Aorta (tissue), 5 donors: ENCODE measurements at regions not wholly inside any gene's neighbourhood (a gene's known extent, or its start where the extent isn't known, plus 50 kb on each side); places are given as distances from the start of the nearest gene placed in this dataset.
"Not testable (repeated sequence)": the region's sequence is repeated elsewhere in the genome, so short reads cannot be mapped to it uniquely, and the experiment has no call there.

Source experiments
- ATAC-seq: fragments of 200-7000 bp; cut with Tn5 transposase; one replicate; pipeline ENCODE4 v1.9.1; 2022; ENCODE audit warnings: moderate library complexity; ENCODE audit not compliant: low FRiP score
- DNase-seq, 2 donors: peaks; one replicate each; pipeline ENCODE4 v3.0.0-alpha.2; 2020
- H3K27ac ChIP-seq, 2 donors: one replicate each; pipeline ENCODE4 v1.5.1; 2013; ENCODE audit warnings: low read length in 2 of 2, mild to moderate bottlenecking in 2 of 2, moderate library complexity in 2 of 2, control low read depth in 1 of 2, inconsistent platforms in 1 of 2, low read depth in 1 of 2
- H3K27me3 ChIP-seq, 2 donors: one replicate each; pipeline ENCODE4 v1.6.1; 2013; ENCODE audit warnings: control low read depth in 1 of 2, low read length in 1 of 2, mild to moderate bottlenecking in 1 of 2, moderate library complexity in 1 of 2; ENCODE audit not compliant: insufficient read depth in 2 of 2, control insufficient read depth in 1 of 2
- H3K36me3 ChIP-seq, 2 donors: one replicate each; pipeline ENCODE4 v1.6.1; 2013; ENCODE audit warnings: control low read depth in 1 of 2, low read length in 1 of 2, mild to moderate bottlenecking in 1 of 2; ENCODE audit not compliant: insufficient read depth in 2 of 2, control insufficient read depth in 1 of 2
- H3K4me1 ChIP-seq, 2 donors: one replicate each; pipeline ENCODE4 v1.6.1; 2013; ENCODE audit warnings: low read length in 2 of 2, control low read depth in 1 of 2, mild to moderate bottlenecking in 1 of 2, moderate library complexity in 1 of 2; ENCODE audit not compliant: insufficient read depth in 2 of 2, control insufficient read depth in 1 of 2
- H3K4me3 ChIP-seq, 2 donors: one replicate each; pipeline ENCODE4 v1.5.1; 2013; ENCODE audit warnings: low read length in 2 of 2, control low read depth in 1 of 2, mild to moderate bottlenecking in 1 of 2
- H3K9me3 ChIP-seq: one replicate; pipeline ENCODE4 v1.6.1; 2013; ENCODE audit warnings: mild to moderate bottlenecking, low read length; ENCODE audit not compliant: control insufficient read depth
- WGBS, 2 donors: extraction: QIAGEN DNeasy Blood & Tissue Kit; methylation state at CpG; one replicate each; pipeline ENCODE4 v1.1.7; 2013; 5-methylcytosine and 5-hydroxymethylcytosine counted together
- intact Hi-C, 2 donors: fragments of 100-400 bp; cut with DNase I; formaldehyde crosslinking; loops; one replicate each; pipeline versions ENCODE4 v1.14.2 to v1.15.0; 2022
- donor health status: healthy with polysubstance abuse.
- donor health status: Bipolar disorder and iron deficiency.
- donor health status: DM: no; HTN: no; CAD: no.
- donor health status: DM: no; HTN: no; CAD: no.
- donor health status: DM: yes; HTN: yes; CAD: no.

DNA sequence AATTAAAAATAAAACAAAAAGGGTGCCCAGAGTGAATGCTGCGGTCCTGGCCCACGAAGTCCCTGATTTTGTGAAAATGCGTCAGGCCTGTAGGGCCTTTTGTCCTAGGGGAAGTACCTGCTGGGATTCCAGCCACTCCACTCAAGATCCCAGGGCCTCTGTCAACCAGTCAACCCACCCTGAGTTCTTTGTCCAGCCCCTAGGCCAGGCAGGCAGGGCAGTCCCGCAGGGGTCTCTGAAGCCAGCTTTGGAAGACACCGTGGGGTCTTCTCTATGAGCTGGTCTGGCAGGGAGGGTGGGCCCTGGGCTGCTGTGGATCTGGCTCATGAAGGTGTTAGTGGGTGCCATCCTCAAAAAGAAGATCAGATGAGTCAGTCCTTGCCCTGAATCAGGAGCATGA lies 452.5 kb upstream of the MKI67 start:
- DNase-seq = no peak
- no peaks in the 10 kb centered on the region for H3K9me3 ChIP-seq

DNA sequence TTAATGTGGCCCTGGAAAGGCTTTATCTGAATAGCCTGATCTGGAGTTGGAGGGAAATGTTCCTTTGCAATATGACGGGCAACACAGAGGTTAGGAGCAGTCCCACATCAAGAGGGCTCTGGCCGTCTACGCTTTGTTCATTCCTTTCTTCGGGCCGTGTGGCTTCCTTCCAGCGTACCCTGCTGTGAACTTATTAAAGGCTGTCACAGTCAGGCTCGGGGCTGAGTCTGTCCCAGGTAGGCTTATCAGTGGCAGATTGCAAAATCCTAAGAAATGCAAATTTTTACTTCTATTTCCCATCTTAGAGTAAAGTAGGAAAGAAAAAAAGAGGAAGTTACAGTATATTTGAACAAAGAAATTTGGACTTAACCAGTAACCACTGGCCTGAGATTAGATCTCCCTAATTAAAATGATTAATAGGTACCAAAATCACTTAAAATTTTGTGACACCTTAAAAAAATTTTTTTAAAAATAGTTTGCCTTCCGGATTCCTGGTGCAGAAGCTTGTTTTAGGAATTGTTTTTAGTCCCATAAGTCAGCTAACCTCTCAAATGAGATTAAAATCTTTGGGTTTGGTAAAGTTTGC lies 453.1 kb upstream of the MKI67 start:
- Histone ChIP-seq H3K36me3 (no peaks in the 10 kb centered on the region), H3K9me3 (no peaks in the 10 kb centered on the region), H3K4me3 (no peak overlapping the region), H3K27me3 (no peaks in the 10 kb centered on the region), H3K27ac (no peak overlapping the region), H3K4me1 (no peaks in the 10 kb centered on the region)
- DNase-seq (no peak), ATAC-seq (no peak)
- intact Hi-C loops = no loop called here
- WGBS, 2 donors = 58 to 73% methylated on average over 8 of the region's 8 CpGs

More for the DNA sequence above, 452.5 kb upstream of the MKI67 start:
- no peaks in the 10 kb centered on the region for H3K27me3 ChIP-seq
- 96 to 97% methylated on average over 5 of the region's 5 CpGs for WGBS, 2 donors
- ATAC-seq = no peak
- H3K4me3 ChIP-seq = no peak overlapping the region
- H3K4me1 ChIP-seq = no peaks in the 10 kb centered on the region
- H3K27ac ChIP-seq = no peak overlapping the region
- no peaks in the 10 kb centered on the region for H3K36me3 ChIP-seq
- intact Hi-C loops = no loop called here

DNA sequence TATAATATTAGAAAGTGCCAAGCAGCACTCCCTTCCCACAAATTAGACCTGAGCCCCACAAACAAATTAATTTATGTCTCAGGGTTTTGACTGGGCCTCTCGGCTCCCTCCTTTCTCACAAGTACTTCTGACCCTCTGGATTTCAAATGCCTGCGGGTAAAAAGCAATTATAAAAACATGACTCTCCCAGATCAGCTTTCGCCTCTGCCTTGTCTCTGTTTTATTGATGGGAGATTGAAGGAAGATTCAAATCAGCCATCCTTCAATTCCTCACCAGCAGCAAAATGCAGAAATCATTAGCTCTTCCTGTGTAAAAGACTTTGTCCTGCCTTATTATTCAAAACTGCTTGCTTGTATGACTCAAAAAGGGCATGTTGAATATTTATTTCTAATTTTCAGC lies 453.7 kb upstream of the MKI67 start:
- intact Hi-C loops = no loop called here
- H3K27ac ChIP-seq = no peak overlapping the region
- H3K4me3 ChIP-seq = no peak overlapping the region
- no peaks in the 10 kb centered on the region for H3K9me3 ChIP-seq
- 87 to 91% methylated on average over 3 of the region's 3 CpGs for WGBS, 2 donors
- no peaks in the 10 kb centered on the region for H3K27me3 ChIP-seq
- no peak for ATAC-seq
- H3K36me3 ChIP-seq = no peaks in the 10 kb centered on the region
- no peak for DNase-seq
- H3K4me1 ChIP-seq = no peaks in the 10 kb centered on the region

DNA sequence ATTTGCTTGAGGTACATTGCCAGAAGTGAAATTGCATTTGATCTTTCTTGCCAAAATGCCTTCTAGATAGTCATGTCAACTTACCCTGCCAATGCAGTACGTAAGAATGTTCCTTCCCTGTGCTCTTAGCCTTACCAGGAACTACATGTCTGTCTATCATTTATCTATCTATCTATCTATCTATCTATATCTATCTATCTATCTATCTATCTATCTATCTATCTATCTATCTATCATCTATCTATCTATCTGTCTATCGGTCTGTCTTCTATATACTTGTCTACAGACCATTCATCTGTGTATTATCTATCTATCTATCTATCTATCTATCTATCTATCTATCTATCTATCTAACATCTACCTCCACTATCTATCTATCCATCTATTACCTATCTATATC lies 456.9 kb upstream of the MKI67 start:
- intact Hi-C loops, ATAC-seq, H3K27ac ChIP-seq, H3K4me1 ChIP-seq, H3K4me3 ChIP-seq, DNase-seq, H3K9me3 ChIP-seq, H3K36me3 ChIP-seq, H3K27me3 ChIP-seq: not testable (repeated sequence)
- WGBS, 2 donors = 81 to 89% methylated on average over 2 of the region's 2 CpGs

DNA sequence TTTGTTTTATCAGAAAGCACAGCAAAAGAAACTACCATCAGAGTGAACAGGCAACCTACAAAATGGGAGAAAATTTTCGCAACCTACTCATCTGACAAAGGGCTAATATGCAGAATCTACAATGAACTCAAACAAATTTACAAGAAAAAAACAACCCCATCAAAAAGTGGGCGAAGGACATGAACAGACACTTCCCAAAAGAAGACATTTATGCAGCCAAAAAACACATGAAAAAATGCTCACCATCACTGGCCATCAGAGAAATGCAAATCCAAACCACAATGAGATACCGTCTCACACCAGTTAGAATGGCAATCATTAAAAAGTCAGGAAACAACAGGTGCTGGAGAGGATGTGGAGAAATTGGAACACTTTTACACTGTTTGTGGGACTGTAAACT lies 460.4 kb upstream of the MKI67 start:
- H3K27ac ChIP-seq, H3K27me3 ChIP-seq, H3K4me3 ChIP-seq, H3K4me1 ChIP-seq, DNase-seq, intact Hi-C loops, H3K9me3 ChIP-seq, ATAC-seq, H3K36me3 ChIP-seq: not testable (repeated sequence)
- 92 to 94% methylated on average over 2 of the region's 3 CpGs for WGBS, 2 donors

DNA sequence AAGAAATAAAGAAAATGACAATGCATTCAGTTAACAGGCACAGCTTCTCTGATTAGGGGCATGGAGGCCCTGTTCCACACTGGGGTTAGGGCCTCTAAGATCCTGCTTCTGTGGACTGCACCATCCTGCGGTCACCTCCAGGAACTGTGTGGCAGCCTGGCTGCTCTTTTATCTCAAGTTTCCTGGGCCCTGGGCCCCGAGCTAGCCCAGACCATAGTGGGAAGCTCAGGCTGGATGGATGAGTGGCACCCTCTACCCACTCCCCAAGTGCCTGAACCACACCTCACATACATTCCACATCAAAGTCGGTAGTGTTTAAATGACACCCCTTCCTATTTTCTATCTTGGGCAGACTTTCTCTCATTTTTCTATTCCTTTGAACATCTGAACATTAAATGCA lies 461.5 kb upstream of the MKI67 start:
- intact Hi-C loops = no loop called here
- ATAC-seq (no peak), DNase-seq (no peak)
- H3K9me3 ChIP-seq = no peaks in the 10 kb centered on the region
- no peaks in the 10 kb centered on the region for H3K4me1 ChIP-seq
- WGBS, 2 donors = 81 to 95% methylated on average over 3 of the region's 3 CpGs
- H3K27me3 ChIP-seq = no peaks in the 10 kb centered on the region
- no peak overlapping the region for H3K27ac ChIP-seq
- H3K4me3 ChIP-seq = no peak overlapping the region
- H3K36me3 ChIP-seq = no peaks in the 10 kb centered on the region

DNA sequence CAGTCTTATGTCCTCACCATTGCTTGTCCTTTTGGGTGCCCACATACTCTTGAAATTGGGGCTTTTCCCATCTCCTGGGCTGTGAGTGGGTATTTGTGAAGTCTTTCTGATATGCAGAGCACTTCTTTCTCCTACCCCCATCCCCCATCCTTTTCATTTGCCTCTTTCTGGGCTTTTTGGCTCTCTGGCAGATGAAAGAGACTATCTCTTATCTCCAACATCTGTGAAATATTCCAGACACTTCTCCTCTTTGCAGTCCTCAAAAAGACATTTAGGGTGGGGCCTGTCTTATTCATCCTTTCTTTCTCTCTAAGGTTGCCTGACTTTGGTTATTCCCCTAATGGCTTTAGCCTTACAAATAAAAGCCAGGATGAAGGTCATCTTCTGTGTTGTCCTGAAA lies 462.2 kb upstream of the MKI67 start:
- intact Hi-C loops = no loop called here
- Histone ChIP-seq H3K27me3 (no peaks in the 10 kb centered on the region), H3K36me3 (no peaks in the 10 kb centered on the region), H3K4me3 (no peak overlapping the region), H3K4me1 (no peaks in the 10 kb centered on the region), H3K9me3 (no peaks in the 10 kb centered on the region), H3K27ac (no peak overlapping the region)
- no peak for ATAC-seq
- DNase-seq = no peak

DNA sequence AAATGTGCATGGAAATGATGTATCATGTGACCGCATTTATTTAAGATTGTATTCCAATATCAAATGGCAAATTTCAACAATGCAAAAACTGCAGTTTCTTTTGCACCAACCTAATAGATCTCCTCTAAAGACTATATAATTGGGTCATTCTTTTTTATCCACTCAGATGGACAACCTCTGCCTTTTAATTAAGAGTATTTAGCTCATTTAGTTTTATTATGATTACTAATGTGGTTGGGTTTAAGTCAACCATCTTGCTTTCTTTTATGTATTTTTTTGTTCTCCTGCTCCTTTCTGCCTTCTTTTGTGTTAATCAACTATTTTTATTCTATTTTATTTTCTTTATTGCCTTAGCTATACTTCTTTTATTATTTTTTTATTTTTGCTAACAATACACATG lies 468.5 kb upstream of the MKI67 start:
- no peaks in the 10 kb centered on the region for H3K27me3 ChIP-seq

DNA sequence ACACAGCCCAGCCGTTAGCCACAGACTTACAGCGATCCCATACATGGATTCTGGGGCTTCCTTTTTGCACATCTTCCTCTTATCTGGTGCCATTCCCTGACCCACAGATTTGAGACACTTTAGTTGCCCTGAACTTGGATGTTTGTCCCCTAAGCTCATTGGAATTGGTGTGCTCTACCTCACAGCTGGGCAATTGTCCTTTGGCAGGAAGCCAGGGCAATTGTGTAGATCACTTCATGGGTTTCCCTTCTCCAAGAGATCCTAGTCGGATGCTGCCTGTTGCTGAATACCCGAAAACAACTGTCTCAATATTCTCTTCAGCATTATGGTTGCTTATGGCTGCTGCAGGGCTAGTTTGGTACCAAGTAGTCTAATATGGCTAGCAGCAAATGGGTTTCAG lies 470.7 kb upstream of the MKI67 start:
- no peaks in the 10 kb centered on the region for H3K9me3 ChIP-seq
- DNase-seq (no peak), ATAC-seq (no peak)
- no peak overlapping the region for H3K27ac ChIP-seq
- no peaks in the 10 kb centered on the region for H3K4me1 ChIP-seq
- intact Hi-C loops = no loop called here
- H3K27me3 ChIP-seq = no peaks in the 10 kb centered on the region
- WGBS, 2 donors = 92 to 94% methylated on average over 4 of the region's 4 CpGs
- H3K4me3 ChIP-seq = no peak overlapping the region
- no peaks in the 10 kb centered on the region for H3K36me3 ChIP-seq

More for the DNA sequence above, 468.5 kb upstream of the MKI67 start:
- Histone ChIP-seq H3K9me3 (no peaks in the 10 kb centered on the region), H3K36me3 (no peaks in the 10 kb centered on the region), H3K27ac (no peak overlapping the region), H3K4me1 (no peaks in the 10 kb centered on the region), H3K4me3 (no peak overlapping the region)
- ATAC-seq = no peak
- whole genome bisulfite sequencing, 2 donors = 92 to 100% methylated on average over 1 of the region's 1 CpG
- intact Hi-C loops = no loop called here
- DNase-seq = no peak
